ENCODE measurements at regions not wholly inside any gene's neighbourhood (a gene's known extent, or its start where the extent isn't known, plus 50 kb on each side); places are given as distances from the start of the nearest gene placed in this dataset.

- WGBS, 2 donors, result 44 to 58% methylated on average over 2 of the region's 2 CpGs
- intact Hi-C loops (cut with DNase I), result no loop called here
- no peak overlapping the region for H3K27ac ChIP-seq
- no peaks in the 10 kb centered on the region for H3K36me3 ChIP-seq
- no peak for DNase-seq
- no peak for ATAC-seq
- H3K4me3 ChIP-seq, result no peak overlapping the region
- no peaks in the 10 kb centered on the region for H3K4me1 ChIP-seq
- H3K27me3 ChIP-seq, result no peaks in the 10 kb centered on the region
- no peak for FAIRE-seq
- no peaks in the 10 kb centered on the region for H3K9me3 ChIP-seq
- TF ChIP-seq CTCF (IDR thresholded peaks at IDR 0.05), result no peak
Measured at GRCh38 chr12:24705216-24705615, 243.7 kb downstream of the BCAT1 start.

GRCh38 chr12:24701343-24701742 lies 247.6 kb downstream of the BCAT1 start:
- no peaks in the 10 kb centered on the region for H3K36me3 ChIP-seq
- no peak for TF ChIP-seq CTCF (IDR thresholded peaks at IDR 0.05)
- H3K27ac ChIP-seq, result no peak overlapping the region
- intact Hi-C loops (cut with DNase I), result no loop called here
- H3K4me1 ChIP-seq, result no peaks in the 10 kb centered on the region
- no peaks in the 10 kb centered on the region for H3K27me3 ChIP-seq
- H3K9me3 ChIP-seq, result no peaks in the 10 kb centered on the region
- H3K4me3 ChIP-seq, result no peak overlapping the region
- ATAC-seq, result no peak
- no peak for DNase-seq
- 74 to 83% methylated on average over 3 of the region's 3 CpGs for WGBS, 2 donors
- FAIRE-seq, result no peak

GRCh38 chr12:24698972-24699371 lies 249.9 kb downstream of the BCAT1 start:
- no peak for FAIRE-seq
- 62 to 65% methylated on average over 2 of the region's 2 CpGs for WGBS, 2 donors
- no peak overlapping the region for H3K27ac ChIP-seq

GRCh38 chr12:24697769-24698168 lies 251.1 kb downstream of the BCAT1 start:
- no peak for FAIRE-seq
- WGBS, 2 donors, result 58 to 60% methylated on average over 2 of the region's 2 CpGs
- Histone ChIP-seq H3K27me3 (no peaks in the 10 kb centered on the region), H3K4me3 (no peak overlapping the region), H3K36me3 (no peaks in the 10 kb centered on the region), H3K27ac (no peak overlapping the region), H3K9me3 (no peaks in the 10 kb centered on the region), H3K4me1 (no peaks in the 10 kb centered on the region)
- intact Hi-C loops (cut with DNase I), result no loop called here
- no peak for DNase-seq
- TF ChIP-seq CTCF (IDR thresholded peaks at IDR 0.05), result no peak
- no peak for ATAC-seq

More at GRCh38 chr12:24698972-24699371, 249.9 kb downstream of the BCAT1 start:
- intact Hi-C loops (cut with DNase I), result no loop called here
- Histone ChIP-seq H3K9me3 (no peaks in the 10 kb centered on the region), H3K36me3 (no peaks in the 10 kb centered on the region), H3K4me1 (no peaks in the 10 kb centered on the region), H3K4me3 (no peak overlapping the region), H3K27me3 (no peaks in the 10 kb centered on the region)
- ATAC-seq, result no peak
- TF ChIP-seq CTCF (IDR thresholded peaks at IDR 0.05), result no peak
- DNase-seq, result no peak

GRCh38 chr12:24697295-24697694 lies 251.6 kb downstream of the BCAT1 start:
- no peak for FAIRE-seq
- ATAC-seq, result no peak
- intact Hi-C loops (cut with DNase I), result no loop called here
- Histone ChIP-seq H3K36me3 (no peaks in the 10 kb centered on the region), H3K27me3 (no peaks in the 10 kb centered on the region), H3K4me3 (no peak overlapping the region), H3K9me3 (no peaks in the 10 kb centered on the region), H3K4me1 (no peaks in the 10 kb centered on the region), H3K27ac (no peak overlapping the region)
- no peak for DNase-seq
- WGBS, 2 donors, result 37 to 46% methylated on average over 2 of the region's 2 CpGs
- no peak for TF ChIP-seq CTCF (IDR thresholded peaks at IDR 0.05)

All from pancreas (tissue), 10 donors.